NCI-H146 treated with DMSO at 0.1 percent for 48 hours (cell line): ENCODE measurements at regions not wholly inside any gene's neighbourhood (a gene's known extent, or its start where the extent isn't known, plus 50 kb on each side); places are given as distances from the start of the nearest gene placed in this dataset.

ENCODE experiments used
- DNase-seq: peaks from one replicate; lab custom pipeline; 2025; ENCODE audit not compliant: unreplicated experiment; lab: John Stamatoyannopoulos, UW

GRCh38 chr10:83926606-83927005 lies 212.7 kb upstream of the GHITM start:
- no peak for DNase-seq

GRCh38 chr10:83927166-83927565 lies 212.1 kb upstream of the GHITM start:
- no peak for DNase-seq

- DNase-seq, result no peak
Measured at GRCh38 chr10:83929399-83929798, 209.9 kb upstream of the GHITM start.

GRCh38 chr10:83931669-83932068 lies 207.6 kb upstream of the GHITM start:
- DNase-seq, result no peak

DNA sequence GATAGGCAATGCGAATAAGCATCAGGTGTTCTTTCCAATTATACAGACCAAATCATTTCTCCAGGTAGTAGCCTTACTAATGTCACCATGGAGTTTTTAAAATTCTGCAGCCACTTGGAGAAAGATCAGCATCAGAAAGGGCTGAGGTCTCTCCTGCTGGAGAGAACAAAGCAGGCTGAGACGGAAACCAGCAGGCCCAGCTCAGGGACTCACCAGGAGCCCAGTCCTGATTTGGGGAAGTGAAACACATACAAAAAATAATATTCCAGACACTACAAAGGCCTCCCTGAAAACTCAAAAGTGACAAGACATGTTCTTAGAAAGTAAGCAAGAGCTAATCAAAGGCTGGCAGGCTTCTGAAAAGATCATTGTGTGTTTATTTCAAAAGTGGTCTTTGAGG lies 207.1 kb upstream of the GHITM start:
- DNase-seq, result no peak

DNA sequence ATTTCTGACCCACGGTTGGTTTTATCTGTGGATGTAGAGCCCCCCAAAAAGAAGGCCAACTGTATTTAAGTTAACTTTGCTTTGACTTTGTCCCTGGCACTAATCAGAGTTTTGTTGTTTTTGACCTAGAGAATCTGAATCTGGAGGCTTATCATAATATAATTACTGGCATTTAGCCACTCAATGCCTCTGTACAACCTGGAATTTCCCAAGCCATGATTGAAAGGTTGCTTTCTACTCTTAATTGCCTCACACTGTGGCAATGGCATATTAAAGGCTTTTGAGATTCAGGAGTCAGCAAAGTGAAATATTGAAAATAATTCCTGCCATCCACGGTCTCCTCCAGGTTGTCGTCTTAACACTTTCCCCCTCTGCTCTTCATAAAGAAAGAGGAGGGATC lies 205.2 kb upstream of the GHITM start:
- DNase-seq, result no peak

DNA sequence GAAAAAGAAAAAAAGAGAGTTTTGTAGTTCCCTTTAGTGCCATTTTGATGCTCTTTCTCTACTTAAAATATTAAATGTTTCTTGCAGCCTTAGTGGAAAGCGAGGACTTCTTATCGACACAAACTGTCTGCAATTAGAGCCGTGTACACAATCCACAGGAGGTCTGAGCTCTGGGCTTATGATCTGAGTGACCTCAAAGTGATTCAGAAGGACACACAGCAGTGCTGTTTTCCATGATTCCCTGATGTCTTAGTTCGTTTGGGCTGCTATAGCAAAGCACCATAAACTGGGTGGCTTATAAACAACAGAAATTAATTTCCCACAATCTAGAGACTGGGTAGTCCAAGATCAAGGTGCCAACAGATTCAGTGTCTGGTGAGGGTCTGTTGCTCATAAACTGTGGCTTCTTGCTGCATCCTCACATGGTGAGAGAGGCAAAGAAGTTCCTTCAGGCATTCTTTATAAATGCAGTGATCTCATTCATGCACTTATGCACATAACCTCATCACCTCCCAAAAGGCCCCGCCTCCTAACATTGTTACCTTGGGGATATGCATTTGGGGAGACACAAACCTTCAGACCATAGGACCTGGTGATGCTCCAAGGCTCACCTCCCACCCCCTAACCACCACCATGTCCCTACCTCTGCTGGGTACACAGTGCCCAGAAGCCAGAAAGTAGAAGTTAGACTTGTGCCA lies 204.5 kb upstream of the GHITM start:
- DNase-seq, result peak; percentile 66

- DNase-seq, result no peak
Measured at GRCh38 chr10:83935339-83935736, 204.0 kb upstream of the GHITM start.

DNA sequence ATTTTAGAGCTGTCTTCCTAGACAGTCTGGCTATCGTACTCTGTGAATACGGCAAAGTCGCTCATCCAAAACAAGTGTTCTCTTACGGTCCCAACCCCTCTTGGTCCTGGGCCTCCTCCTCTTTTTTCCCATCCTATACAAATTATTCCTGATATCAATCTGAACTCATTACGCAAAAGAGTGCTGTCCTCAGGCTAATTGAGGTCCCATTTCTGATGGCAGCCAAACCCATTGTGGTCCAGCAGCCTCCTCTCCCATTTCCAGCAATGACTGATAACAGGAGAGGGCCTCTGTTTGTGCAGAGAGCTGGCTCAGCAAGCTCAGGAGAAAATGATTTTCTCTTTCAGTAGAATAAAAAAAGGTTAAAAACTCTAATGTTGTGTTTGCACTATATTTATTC lies 203.4 kb upstream of the GHITM start:
- no peak for DNase-seq

- no peak for DNase-seq
Measured at GRCh38 chr10:83937161-83937560, 202.1 kb upstream of the GHITM start.

- no peak for DNase-seq
Measured at GRCh38 chr10:83937826-83938225, 201.5 kb upstream of the GHITM start.

DNA sequence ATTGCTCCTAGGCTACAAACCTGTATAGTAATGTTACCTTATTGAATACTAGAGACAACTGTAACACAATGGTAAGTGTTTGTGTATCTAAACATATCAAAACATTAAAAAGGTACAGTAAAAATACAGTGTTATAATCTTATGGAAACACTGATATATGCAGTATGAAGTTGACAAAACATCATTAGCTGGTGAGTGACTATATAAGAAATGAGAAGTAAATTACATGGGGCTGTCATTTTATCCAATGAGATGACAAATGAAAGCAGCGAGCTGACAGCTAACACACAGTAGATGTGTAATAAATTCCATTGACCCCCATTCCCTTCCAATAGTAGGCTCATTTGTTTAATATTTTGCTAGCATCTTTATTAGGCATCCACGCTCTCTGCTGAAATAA lies 198.1 kb upstream of the GHITM start:
- no peak for DNase-seq

DNA sequence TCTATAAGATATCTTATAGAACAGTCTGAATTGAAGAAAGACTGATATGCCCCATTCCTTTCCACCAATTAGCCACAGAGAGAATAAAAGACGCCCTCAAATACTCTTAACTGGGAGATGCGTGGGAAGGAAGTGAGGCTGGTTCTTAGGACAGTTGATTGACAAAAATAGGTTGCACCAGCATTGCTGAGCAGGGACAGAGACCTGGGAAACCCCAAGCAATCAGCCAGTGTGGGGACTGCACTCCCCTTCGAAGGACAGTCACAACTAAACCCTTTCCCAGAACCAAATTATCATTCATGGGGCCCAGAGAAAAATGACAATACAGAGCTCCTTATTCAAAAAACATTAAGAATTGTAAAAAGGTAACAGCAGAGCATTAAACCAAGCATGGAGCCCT lies 196.9 kb upstream of the GHITM start:
- no peak for DNase-seq

DNA sequence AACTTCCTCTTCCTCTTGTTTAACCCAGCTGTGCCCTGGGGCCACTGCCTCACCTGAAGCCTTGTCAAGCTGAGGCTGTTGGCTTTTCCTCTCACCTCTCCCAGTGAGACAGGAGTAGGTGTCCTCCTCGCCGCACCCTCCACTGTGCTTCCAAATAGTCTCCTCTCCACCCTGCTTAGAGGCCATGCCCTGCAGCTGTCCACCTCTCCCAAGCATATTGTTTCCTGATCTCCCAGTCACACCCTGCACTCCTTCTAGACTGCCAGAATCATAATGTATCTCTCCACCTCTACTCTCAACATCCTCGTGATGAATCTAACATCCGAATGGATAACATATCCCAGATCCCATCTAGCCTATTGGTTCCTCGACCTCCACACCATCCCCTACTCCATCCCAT lies 196.3 kb upstream of the GHITM start:
- DNase-seq, result no peak

DNA sequence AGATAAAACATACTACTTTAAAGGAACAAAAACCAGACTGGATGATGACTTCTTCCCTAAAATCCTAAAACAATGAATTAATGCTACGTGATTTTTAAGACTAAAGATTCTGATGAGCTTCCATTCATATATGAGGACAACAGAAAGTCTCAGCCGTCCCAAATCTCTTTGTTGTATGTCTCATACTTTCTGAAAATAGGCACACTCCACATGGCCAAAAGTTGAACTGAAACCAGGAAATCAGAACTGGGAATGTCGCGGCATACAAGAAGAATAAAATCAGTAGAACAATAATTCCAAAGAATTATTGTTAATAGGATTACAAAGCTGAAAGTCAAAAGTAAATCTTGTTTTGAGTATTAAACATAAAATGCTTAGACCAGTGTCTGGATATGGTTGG lies 195.4 kb upstream of the GHITM start:
- DNase-seq, result no peak

DNA sequence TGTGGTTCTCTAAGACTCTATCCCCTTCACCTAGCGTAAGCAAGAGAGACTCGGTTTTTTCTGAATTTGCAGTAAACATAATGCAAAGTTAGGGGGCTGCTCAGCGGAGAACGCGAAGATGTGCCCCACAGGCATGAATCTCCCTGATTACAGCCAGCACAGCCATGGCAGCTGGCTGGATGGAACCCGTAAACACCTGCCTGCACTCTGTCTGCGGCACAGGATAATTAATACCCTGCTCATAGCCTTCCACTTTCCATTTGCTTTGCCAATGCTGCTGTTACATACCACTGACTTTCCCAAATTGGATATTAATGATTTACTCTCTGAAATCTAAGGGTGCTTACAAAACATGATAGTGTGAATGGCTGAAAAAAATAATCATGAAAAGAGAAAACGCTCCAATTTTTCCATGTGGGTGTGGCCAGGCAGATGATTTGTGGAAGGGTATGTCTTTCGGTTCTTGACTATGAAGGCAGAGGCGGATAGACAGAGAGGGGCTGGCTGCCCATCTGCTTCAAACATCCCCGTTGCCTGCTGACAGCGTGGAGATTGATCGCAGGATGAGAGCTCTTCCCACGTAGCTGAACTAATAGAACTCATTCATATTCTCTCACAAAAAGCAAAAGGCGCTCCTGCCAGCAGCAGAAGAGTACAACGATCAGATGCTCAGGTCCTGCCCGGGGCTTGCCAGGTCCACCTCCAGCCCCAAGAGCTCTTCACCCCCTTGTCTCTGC lies 193.2 kb upstream of the GHITM start:
- peak; percentile 41 for DNase-seq

- no peak for DNase-seq
Measured at GRCh38 chr10:83952314-83952713, 187.0 kb upstream of the GHITM start.

GRCh38 chr10:83953589-83953988 lies 185.7 kb upstream of the GHITM start:
- no peak for DNase-seq

GRCh38 chr10:83954193-83954799 lies 185.0 kb upstream of the GHITM start:
- DNase-seq, result no peak

DNA sequence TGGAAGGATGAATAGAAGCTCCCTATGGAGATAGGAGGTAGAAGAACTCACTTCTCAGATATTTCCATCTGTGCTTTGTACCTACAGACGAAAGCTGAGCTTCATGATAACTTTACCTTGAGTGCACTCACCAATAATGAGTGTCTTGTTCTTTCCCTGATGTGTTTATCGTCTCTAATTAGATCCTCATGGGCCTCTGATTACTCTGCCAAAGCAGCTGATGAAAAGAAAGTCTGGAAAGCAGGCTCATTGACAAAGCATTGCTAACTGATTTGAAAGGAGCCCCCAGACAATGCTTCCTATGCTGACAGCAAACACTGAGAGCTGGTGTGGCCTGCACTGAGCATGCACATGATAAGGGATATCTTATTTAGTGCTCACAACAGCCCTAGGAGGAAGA lies 183.9 kb upstream of the GHITM start:
- DNase-seq, result no peak

DNA sequence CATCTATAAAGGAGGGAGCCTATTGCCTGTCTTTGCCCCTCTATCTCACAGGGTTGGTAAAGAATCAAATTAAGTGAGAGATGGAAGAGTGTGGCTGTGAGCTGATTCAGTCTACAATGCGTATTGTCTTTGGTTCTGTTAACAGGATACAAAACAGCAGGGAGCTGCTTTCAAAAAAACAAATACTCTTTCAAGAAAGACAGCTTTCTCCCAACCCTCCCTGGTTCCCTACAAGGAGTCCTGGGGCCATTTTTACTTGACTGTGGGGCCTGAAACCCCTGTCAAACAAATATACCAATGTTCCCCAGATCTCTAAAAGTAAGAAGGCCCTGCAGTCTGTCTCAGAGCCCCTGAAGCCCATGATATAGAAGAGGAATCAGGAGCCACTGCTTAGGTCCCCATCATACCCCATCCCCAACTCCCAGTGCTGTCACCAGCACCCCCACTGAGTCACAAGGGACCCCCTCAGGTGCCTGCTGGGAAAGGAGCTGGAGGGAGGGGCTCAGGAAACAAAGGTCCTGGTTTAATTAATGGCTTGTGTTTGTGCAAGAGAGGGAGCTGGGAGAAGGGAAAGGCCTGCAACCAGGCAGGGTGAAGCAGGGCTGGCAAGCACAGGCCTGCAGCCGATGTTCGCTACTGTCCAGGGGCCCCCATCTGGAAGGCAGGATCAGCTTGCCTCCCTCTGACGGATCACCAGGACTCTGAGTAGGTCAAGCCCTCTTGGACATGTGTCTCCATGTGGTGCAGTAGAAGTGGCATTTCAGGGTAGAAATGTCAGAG lies 182.0 kb upstream of the GHITM start:
- DNase-seq, result peak; percentile 40

DNA sequence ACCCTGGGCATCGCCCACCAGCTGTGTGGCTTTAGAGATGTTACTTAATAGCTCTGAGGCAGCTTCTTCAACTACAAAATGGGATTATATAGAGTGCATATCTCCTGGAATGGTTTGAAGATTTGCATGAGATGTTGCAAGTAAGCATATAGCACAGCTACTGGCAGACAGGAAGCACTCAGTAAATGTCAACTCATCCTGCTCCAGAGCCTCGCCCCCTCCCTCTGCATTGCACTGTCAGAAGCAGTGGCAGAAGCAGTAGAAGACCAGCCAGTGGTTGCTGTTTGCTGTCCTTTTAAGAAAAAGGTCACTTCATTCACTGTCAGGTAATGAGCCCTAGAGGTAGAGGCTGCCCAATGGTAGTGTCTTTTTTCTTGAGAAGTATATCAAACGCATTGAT lies 180.0 kb upstream of the GHITM start:
- DNase-seq, result no peak
